ENCODE measurements at regions not wholly inside any gene's neighbourhood (a gene's known extent, or its start where the extent isn't known, plus 50 kb on each side); places are given as distances from the start of the nearest gene placed in this dataset.

DNA sequence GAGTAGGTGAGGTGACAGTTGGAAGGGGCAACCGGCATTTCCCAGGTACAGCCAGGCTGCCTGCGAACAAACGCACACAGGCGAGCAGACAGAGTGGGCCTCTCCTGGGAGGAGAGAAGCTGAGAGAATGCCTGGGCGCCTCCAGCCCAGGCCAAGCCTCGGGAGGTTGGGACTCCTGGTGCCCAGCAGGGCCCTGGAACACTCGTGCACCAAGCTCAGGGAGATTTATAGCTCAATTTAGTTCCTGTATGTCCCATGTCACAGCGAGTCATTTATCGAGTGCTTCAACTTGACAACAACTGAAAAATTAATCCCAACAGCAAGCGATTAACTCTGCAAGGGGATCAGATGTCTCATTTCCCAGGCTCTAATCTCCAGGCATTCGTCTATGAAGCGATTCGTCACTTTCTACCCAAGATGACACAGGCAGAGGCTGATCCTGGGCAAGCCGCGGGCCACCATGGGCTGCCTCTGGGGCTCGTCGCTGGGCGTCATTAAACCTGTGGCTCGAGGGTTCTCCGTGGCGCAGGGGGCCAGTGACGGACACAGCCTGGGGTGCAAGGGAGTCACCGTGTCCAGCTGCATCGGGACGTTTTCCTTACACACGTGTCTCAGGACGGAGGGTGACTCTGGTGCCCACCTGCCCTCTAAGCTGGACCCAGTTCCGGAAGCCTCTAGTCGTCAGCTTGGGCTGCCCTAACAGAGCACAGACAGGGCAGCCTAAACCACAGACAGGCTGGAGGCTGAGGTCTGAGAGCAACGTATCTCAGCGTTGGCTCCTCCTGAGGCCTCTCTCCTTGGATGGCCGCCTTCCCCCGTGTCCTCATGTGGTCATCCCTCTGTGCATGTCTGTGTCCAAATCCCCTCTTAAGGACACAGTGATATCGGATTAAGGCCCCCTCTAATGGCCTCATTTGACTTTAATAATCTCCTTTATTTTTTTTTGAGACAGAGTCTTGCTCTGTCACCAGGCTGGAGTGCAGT is 154.1 kb downstream of the CTTN start:
- H3K4me3 ChIP-seq (ENCODE audit: low read depth, low read length, poor library complexity, severe bottlenecking), result no peak overlapping the region
- BruUV-seq (replicated peaks), result no TSS peak
- DNase-seq (ENCODE audit: low spot score), result peak; percentile 21
- POLR2A ChIA-PET (ENCODE audit: low non-redundant PET), result no interaction called here
- intact Hi-C loops (cut with micrococcal nuclease; ENCODE audit: unreplicated experiment), result no loop called here
- CTCF ChIA-PET, result no interaction called here
- peaks cover 22% of the 10 kb centered on the region for H3K4me1 ChIP-seq (ENCODE audit: insufficient read depth, low read length, poor library complexity, severe bottlenecking)
- H3K27ac ChIP-seq (ENCODE audit: low read depth, low read length, poor library complexity, severe bottlenecking), result no peak overlapping the region
- H3K27me3 ChIP-seq (replicated peaks; ENCODE audit: insufficient read depth, low read depth, low read length, poor library complexity), result no peaks in the 10 kb centered on the region
- no peak for TF ChIP-seq EZH2 (IDR thresholded peaks at IDR 0.05; ENCODE audit: borderline replicate concordance, low read depth, low read length, poor library complexity, severe bottlenecking)
- TF ChIP-seq, protein P1, sequence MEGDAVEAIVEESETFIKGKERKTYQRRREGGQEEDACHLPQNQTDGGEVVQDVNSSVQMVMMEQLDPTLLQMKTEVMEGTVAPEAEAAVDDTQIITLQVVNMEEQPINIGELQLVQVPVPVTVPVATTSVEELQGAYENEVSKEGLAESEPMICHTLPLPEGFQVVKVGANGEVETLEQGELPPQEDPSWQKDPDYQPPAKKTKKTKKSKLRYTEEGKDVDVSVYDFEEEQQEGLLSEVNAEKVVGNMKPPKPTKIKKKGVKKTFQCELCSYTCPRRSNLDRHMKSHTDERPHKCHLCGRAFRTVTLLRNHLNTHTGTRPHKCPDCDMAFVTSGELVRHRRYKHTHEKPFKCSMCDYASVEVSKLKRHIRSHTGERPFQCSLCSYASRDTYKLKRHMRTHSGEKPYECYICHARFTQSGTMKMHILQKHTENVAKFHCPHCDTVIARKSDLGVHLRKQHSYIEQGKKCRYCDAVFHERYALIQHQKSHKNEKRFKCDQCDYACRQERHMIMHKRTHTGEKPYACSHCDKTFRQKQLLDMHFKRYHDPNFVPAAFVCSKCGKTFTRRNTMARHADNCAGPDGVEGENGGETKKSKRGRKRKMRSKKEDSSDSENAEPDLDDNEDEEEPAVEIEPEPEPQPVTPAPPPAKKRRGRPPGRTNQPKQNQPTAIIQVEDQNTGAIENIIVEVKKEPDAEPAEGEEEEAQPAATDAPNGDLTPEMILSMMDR (conservative IDR thresholded peaks at IDR 0.05; ENCODE audit: low read depth, low read length), result no peak
- H3K36me3 ChIP-seq (ENCODE audit: insufficient read depth, low read length, poor library complexity, severe bottlenecking), result no peaks in the 10 kb centered on the region
- H3K9me3 ChIP-seq (ENCODE audit: low read depth, low read length, poor library complexity, severe bottlenecking), result no peaks in the 10 kb centered on the region

DNA sequence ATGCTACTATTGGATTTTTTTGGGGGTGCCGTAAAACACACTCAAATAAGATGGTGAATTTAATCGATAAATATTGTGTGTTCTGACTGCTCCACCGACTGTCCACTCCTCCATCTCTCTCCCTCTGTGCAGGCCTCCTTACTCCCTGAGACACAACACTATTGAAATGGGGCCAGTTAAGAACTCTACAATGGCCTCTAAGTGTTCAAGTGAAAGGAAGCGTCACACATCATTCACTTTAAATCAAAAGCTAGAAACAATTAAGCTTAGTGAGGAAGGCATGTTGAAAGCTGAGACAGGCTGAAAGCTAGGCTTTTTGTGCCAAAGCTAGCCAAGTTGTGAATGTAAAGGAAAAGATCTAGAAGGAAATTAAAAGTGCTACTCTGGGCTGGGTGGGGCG is 156.7 kb downstream of the CTTN start:
- Histone ChIP-seq H3K4me3 (ENCODE audit: low read depth, low read length, poor library complexity, severe bottlenecking) (no peak overlapping the region), H3K27ac (ENCODE audit: low read depth, low read length, poor library complexity, severe bottlenecking) (no peak overlapping the region), H3K27me3 (replicated peaks; ENCODE audit: insufficient read depth, low read depth, low read length, poor library complexity) (no peaks in the 10 kb centered on the region), H3K4me1 (ENCODE audit: insufficient read depth, low read length, poor library complexity, severe bottlenecking) (peaks cover 9% of the 10 kb centered on the region), H3K9me3 (ENCODE audit: low read depth, low read length, poor library complexity, severe bottlenecking) (no peaks in the 10 kb centered on the region), H3K36me3 (ENCODE audit: insufficient read depth, low read length, poor library complexity, severe bottlenecking) (no peaks in the 10 kb centered on the region)
- CTCF ChIA-PET, result no interaction called here
- BruUV-seq (replicated peaks), result no TSS peak
- DNase-seq (ENCODE audit: low spot score), result no peak
- POLR2A ChIA-PET (ENCODE audit: low non-redundant PET), result no interaction called here
- intact Hi-C loops (cut with micrococcal nuclease; ENCODE audit: unreplicated experiment), result no loop called here
- TF ChIP-seq EZH2 (IDR thresholded peaks at IDR 0.05; ENCODE audit: borderline replicate concordance, low read depth, low read length, poor library complexity, severe bottlenecking), result no peak
- TF ChIP-seq, protein P1 (conservative IDR thresholded peaks at IDR 0.05; ENCODE audit: low read depth, low read length), result no peak

DNA sequence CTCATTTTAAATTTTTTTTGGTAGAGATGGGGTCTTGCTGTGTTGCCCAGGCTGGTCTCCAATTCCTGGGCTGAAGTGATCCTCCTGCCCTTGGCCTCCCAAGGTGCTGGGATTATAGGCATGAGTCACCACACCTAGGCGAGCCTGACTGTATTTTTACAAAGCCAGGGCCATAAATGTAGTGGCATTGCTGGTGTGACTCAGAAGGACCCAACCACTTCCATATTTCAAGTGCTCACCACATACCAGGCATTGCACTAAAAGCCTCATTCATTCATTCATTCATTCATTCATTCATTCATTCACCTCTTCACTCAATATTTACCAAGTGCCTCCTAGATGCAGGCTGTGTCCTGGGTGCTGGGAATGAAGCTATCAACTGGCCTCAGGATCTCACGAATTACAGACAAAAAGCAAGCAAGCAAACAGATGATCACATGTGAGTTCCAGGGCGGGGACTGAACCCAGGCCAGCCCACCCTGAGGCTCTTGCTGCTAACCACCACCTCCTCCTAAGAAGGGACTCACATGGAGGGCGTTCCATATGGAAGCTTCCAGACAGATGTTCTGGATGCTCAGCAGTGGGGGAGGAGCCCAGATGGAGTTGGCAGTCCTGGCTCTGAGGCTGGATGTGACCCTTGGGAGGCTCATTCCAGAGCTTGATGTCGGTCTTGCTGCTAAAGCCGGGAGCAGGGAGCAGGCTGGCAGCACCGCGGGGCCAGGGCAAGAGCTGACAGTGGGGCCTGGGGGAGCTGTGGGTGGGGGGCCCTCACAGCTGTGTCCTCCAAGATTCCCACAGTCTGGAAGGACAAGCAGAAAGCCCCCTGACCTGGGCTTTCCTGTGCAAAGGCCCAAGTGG is 158.8 kb downstream of the CTTN start:
- Histone ChIP-seq H3K9me3 (ENCODE audit: low read depth, low read length, poor library complexity, severe bottlenecking) (no peaks in the 10 kb centered on the region), H3K4me3 (ENCODE audit: low read depth, low read length, poor library complexity, severe bottlenecking) (no peak overlapping the region), H3K27me3 (replicated peaks; ENCODE audit: insufficient read depth, low read depth, low read length, poor library complexity) (no peaks in the 10 kb centered on the region), H3K4me1 (ENCODE audit: insufficient read depth, low read length, poor library complexity, severe bottlenecking) (peaks cover 7% of the 10 kb centered on the region), H3K36me3 (ENCODE audit: insufficient read depth, low read length, poor library complexity, severe bottlenecking) (no peaks in the 10 kb centered on the region), H3K27ac (ENCODE audit: low read depth, low read length, poor library complexity, severe bottlenecking) (no peak overlapping the region)
- DNase-seq (ENCODE audit: low spot score), result no peak
- TF ChIP-seq, protein P1 (conservative IDR thresholded peaks at IDR 0.05; ENCODE audit: low read depth, low read length), result no peak
- no peak for TF ChIP-seq EZH2 (IDR thresholded peaks at IDR 0.05; ENCODE audit: borderline replicate concordance, low read depth, low read length, poor library complexity, severe bottlenecking)
- intact Hi-C loops (cut with micrococcal nuclease; ENCODE audit: unreplicated experiment), result no loop called here
- CTCF ChIA-PET, result interaction anchor here (0.6 kb wide), 1 partner anchor 11 kb away, joined by 3 read pairs; no protein-coding TSS in a partner anchor
- POLR2A ChIA-PET (ENCODE audit: low non-redundant PET), result no interaction called here
- BruUV-seq (replicated peaks), result no TSS peak

All from A673 (cell line).